ENCODE measurements at regions not wholly inside any gene's neighbourhood (a gene's known extent, or its start where the extent isn't known, plus 50 kb on each side); places are given as distances from the start of the nearest gene placed in this dataset.
"Not testable (repeated sequence)": the region's sequence is repeated elsewhere in the genome, so short reads cannot be mapped to it uniquely, and the experiment has no call there.

GRCh38 chr9:72457366-72457765 is 64.0 kb upstream of the TMC1 start:
- Mint-ChIP-seq H3K9me3 (no peaks in the 10 kb centered on the region), H3K4me3 (no peak overlapping the region), H3K27ac (no peak overlapping the region), H3K36me3 (ENCODE audit: low read depth) (no peaks in the 10 kb centered on the region), H3K27me3 (no peaks in the 10 kb centered on the region), H3K4me1 (ENCODE audit: low read depth) (peaks cover 21% of the 10 kb centered on the region)
- no peak for DNase-seq
- ATAC-seq (ENCODE audit: poor library complexity): no peak
- no peaks in the 10 kb centered on the region for H3K36me3 ChIP-seq (ENCODE audit: insufficient read depth, low read length)
- H3K4me1 ChIP-seq (ENCODE audit: insufficient read depth, low read length): no peaks in the 10 kb centered on the region
- no peaks in the 10 kb centered on the region for H3K27me3 ChIP-seq (ENCODE audit: control insufficient read depth in 1 of 2, insufficient read depth in 2 of 2, low read length in 2 of 2)
- no peak overlapping the region for H3K27ac ChIP-seq (ENCODE audit: low read depth in 1 of 2, low read length in 2 of 2)
- no peak overlapping the region for H3K4me3 ChIP-seq (ENCODE audit: low read length)
- intact Hi-C loops (cut with DNase I, micrococcal nuclease): no loop called here
- POLR2A ChIA-PET: interaction anchor here (1.9 kb wide), 1 partner anchor 92 kb away, joined by 6 read pairs; the partner anchor contains the start of gene ZFAND5
- no peaks in the 10 kb centered on the region for H3K9me3 ChIP-seq (ENCODE audit: control insufficient read depth in 1 of 2, insufficient read depth in 1 of 2, low read length in 2 of 2)
- CTCF ChIA-PET: interaction anchor here (1.5 kb wide), 1 partner anchor 19 kb away, joined by 3 read pairs; no protein-coding TSS in a partner anchor
- no peak for TF ChIP-seq CTCF (IDR thresholded peaks at IDR 0.05)

GRCh38 chr9:72454871-72455491 is 66.4 kb upstream of the TMC1 start:
- DNase-seq (no peak), ATAC-seq (ENCODE audit: poor library complexity) (no peak)
- H3K9me3 Mint-ChIP-seq: no peaks in the 10 kb centered on the region
- Histone ChIP-seq H3K4me1 (ENCODE audit: insufficient read depth, low read length) (no peaks in the 10 kb centered on the region), H3K36me3 (ENCODE audit: insufficient read depth, low read length) (no peaks in the 10 kb centered on the region), H3K27ac (ENCODE audit: low read depth in 1 of 2, low read length in 2 of 2) (no peak overlapping the region), H3K27me3 (ENCODE audit: control insufficient read depth in 1 of 2, insufficient read depth in 2 of 2, low read length in 2 of 2) (no peaks in the 10 kb centered on the region), H3K4me3 (ENCODE audit: low read length) (no peak overlapping the region), H3K9me3 (ENCODE audit: control insufficient read depth in 1 of 2, insufficient read depth in 1 of 2, low read length in 2 of 2) (no peaks in the 10 kb centered on the region)
- intact Hi-C loops (cut with DNase I, micrococcal nuclease): no loop called here
- no peak overlapping the region for H3K4me3 Mint-ChIP-seq
- no peak for TF ChIP-seq CTCF (IDR thresholded peaks at IDR 0.05)
- H3K4me1 Mint-ChIP-seq (ENCODE audit: low read depth): peaks cover 21% of the 10 kb centered on the region
- H3K27me3 Mint-ChIP-seq: no peaks in the 10 kb centered on the region
- ChIA-PET POLR2A (no interaction called here), CTCF (no interaction called here)
- no peaks in the 10 kb centered on the region for H3K36me3 Mint-ChIP-seq (ENCODE audit: low read depth)
- no peak overlapping the region for H3K27ac Mint-ChIP-seq

GRCh38 chr9:72453797-72454196 is 67.6 kb upstream of the TMC1 start:
- Histone ChIP-seq H3K27me3 (ENCODE audit: control insufficient read depth in 1 of 2, insufficient read depth in 2 of 2, low read length in 2 of 2) (no peaks in the 10 kb centered on the region), H3K9me3 (ENCODE audit: control insufficient read depth in 1 of 2, insufficient read depth in 1 of 2, low read length in 2 of 2) (no peaks in the 10 kb centered on the region), H3K27ac (ENCODE audit: low read depth in 1 of 2, low read length in 2 of 2) (no peak overlapping the region), H3K36me3 (ENCODE audit: insufficient read depth, low read length) (no peaks in the 10 kb centered on the region), H3K4me3 (ENCODE audit: low read length) (no peak overlapping the region), H3K4me1 (ENCODE audit: insufficient read depth, low read length) (no peaks in the 10 kb centered on the region)
- no peak for DNase-seq
- ChIA-PET POLR2A (interaction anchor here (1.4 kb wide), 1 partner anchor 11 kb away, joined by 3 read pairs; no protein-coding TSS in a partner anchor), CTCF (no interaction called here)
- Mint-ChIP-seq H3K9me3 (no peaks in the 10 kb centered on the region), H3K4me3 (no peak overlapping the region), H3K36me3 (ENCODE audit: low read depth) (no peaks in the 10 kb centered on the region), H3K4me1 (ENCODE audit: low read depth) (peaks cover 19% of the 10 kb centered on the region), H3K27me3 (no peaks in the 10 kb centered on the region), H3K27ac (no peak overlapping the region)
- intact Hi-C loops (cut with DNase I, micrococcal nuclease): no loop called here
- no peak for TF ChIP-seq CTCF (IDR thresholded peaks at IDR 0.05)
- ATAC-seq (ENCODE audit: poor library complexity): no peak

- intact Hi-C loops (cut with DNase I, micrococcal nuclease): loop anchor here (5.0 to 10.0 kb wide), 2 partner anchors 76 to 81 kb away; partner anchors contain the start of genes TMC1 (in 1 of the 2) and ZFAND5 (in 1 of the 2)
- H3K4me1 Mint-ChIP-seq (ENCODE audit: low read depth): peaks cover 24% of the 10 kb centered on the region
- H3K27me3 Mint-ChIP-seq; H3K4me3 Mint-ChIP-seq; ATAC-seq (ENCODE audit: poor library complexity); H3K9me3 Mint-ChIP-seq; H3K36me3 ChIP-seq (ENCODE audit: insufficient read depth, low read length); H3K9me3 ChIP-seq (ENCODE audit: control insufficient read depth in 1 of 2, insufficient read depth in 1 of 2, low read length in 2 of 2); POLR2A ChIA-PET; H3K4me3 ChIP-seq (ENCODE audit: low read length); H3K27me3 ChIP-seq (ENCODE audit: control insufficient read depth in 1 of 2, insufficient read depth in 2 of 2, low read length in 2 of 2); H3K27ac Mint-ChIP-seq; H3K27ac ChIP-seq (ENCODE audit: low read depth in 1 of 2, low read length in 2 of 2); DNase-seq; H3K36me3 Mint-ChIP-seq (ENCODE audit: low read depth): not testable (repeated sequence)
- peaks cover 13% of the 10 kb centered on the region for H3K4me1 ChIP-seq (ENCODE audit: insufficient read depth, low read length)
- CTCF ChIA-PET: interaction anchor here (0.6 kb wide), 1 partner anchor 36 kb away, joined by 3 read pairs; no protein-coding TSS in a partner anchor
Observed at GRCh38 chr9:72446241-72446640, 75.2 kb upstream of the TMC1 start.
